ENCODE measurements at regions not wholly inside any gene's neighbourhood (a gene's known extent, or its start where the extent isn't known, plus 50 kb on each side); places are given as distances from the start of the nearest gene placed in this dataset.

DNA sequence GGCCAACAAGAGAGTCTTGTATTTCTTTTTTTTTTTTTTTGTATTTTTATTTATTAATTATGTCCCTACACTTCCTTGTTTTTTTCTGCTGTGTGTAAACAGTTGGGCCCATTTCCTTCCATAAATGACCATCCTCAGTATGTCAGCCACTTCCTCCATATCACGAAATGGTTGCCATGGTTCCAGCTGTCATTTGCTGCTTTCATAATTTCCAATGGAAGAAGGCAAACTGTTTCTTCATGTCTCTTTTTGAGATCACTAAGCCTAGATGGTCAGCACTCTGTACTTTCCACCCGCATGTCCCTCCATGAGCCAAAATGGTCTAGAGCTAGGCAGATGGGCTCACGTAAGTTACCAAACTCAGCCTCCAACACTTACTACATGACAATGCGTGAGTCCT, 133.5 kb upstream of the FOXF1 start:
- Histone ChIP-seq H3K79me2 (ENCODE audit: low read depth) (no peaks in the 10 kb centered on the region), H3K4me2 (no peak overlapping the region), H3K4me1 (no peaks in the 10 kb centered on the region), H3K9me3 (ENCODE audit: low read depth) (no peaks in the 10 kb centered on the region), H3F3A (ENCODE audit: low read depth) (no peaks in the 10 kb centered on the region), H3K4me3 (no peak overlapping the region), H3K36me3 (no peaks in the 10 kb centered on the region), H2AFZ (replicated peaks) (no peak overlapping the region), H4K20me1 (ENCODE audit: low read depth) (no peaks in the 10 kb centered on the region), H3K27ac (no peak overlapping the region), H3K9ac (no peak overlapping the region), H3K27me3 (no peaks in the 10 kb centered on the region)
- peaks cover 2% of the 10 kb centered on the region for H3K36me3 Mint-ChIP-seq
- H3K27me3 Mint-ChIP-seq (ENCODE audit: insufficient read depth, low read depth): peaks cover 4% of the 10 kb centered on the region
- TF ChIP-seq EZH2phosphoT487 (IDR thresholded peaks at IDR 0.05) (no peak), EZH2 (IDR thresholded peaks at IDR 0.05) (no peak)
- TF ChIP-seq, protein P1, sequence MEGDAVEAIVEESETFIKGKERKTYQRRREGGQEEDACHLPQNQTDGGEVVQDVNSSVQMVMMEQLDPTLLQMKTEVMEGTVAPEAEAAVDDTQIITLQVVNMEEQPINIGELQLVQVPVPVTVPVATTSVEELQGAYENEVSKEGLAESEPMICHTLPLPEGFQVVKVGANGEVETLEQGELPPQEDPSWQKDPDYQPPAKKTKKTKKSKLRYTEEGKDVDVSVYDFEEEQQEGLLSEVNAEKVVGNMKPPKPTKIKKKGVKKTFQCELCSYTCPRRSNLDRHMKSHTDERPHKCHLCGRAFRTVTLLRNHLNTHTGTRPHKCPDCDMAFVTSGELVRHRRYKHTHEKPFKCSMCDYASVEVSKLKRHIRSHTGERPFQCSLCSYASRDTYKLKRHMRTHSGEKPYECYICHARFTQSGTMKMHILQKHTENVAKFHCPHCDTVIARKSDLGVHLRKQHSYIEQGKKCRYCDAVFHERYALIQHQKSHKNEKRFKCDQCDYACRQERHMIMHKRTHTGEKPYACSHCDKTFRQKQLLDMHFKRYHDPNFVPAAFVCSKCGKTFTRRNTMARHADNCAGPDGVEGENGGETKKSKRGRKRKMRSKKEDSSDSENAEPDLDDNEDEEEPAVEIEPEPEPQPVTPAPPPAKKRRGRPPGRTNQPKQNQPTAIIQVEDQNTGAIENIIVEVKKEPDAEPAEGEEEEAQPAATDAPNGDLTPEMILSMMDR (IDR thresholded peaks at IDR 0.05): no peak
- no peak overlapping the region for H3K4me3 Mint-ChIP-seq
- H3K27ac Mint-ChIP-seq: no peak overlapping the region
- no peak for DNase-seq (ENCODE audit: low spot score)
- H3K9me3 Mint-ChIP-seq: peaks cover 6% of the 10 kb centered on the region
- H3K4me1 Mint-ChIP-seq: peaks cover 4% of the 10 kb centered on the region

- Histone ChIP-seq H4K20me1 (ENCODE audit: low read depth) (no peaks in the 10 kb centered on the region), H3K9ac (no peak overlapping the region), H3K9me3 (ENCODE audit: low read depth) (no peaks in the 10 kb centered on the region), H3K4me1 (no peaks in the 10 kb centered on the region), H3K4me2 (no peak overlapping the region), H3F3A (ENCODE audit: low read depth) (no peaks in the 10 kb centered on the region), H3K36me3 (no peaks in the 10 kb centered on the region), H3K79me2 (ENCODE audit: low read depth) (no peaks in the 10 kb centered on the region), H3K4me3 (no peak overlapping the region), H2AFZ (replicated peaks) (no peak overlapping the region), H3K27ac (no peak overlapping the region), H3K27me3 (no peaks in the 10 kb centered on the region)
- Mint-ChIP-seq H3K27ac (peak overlapping the region; percentile 54), H3K36me3 (peaks cover 2% of the 10 kb centered on the region), H3K4me3 (no peak overlapping the region), H3K27me3 (ENCODE audit: insufficient read depth, low read depth) (peaks cover 6% of the 10 kb centered on the region), H3K4me1 (peaks cover 4% of the 10 kb centered on the region), H3K9me3 (peaks cover 6% of the 10 kb centered on the region)
- TF ChIP-seq EZH2 (IDR thresholded peaks at IDR 0.05) (no peak), EZH2phosphoT487 (IDR thresholded peaks at IDR 0.05) (no peak)
- TF ChIP-seq, protein P1 (IDR thresholded peaks at IDR 0.05): no peak
- no peak for DNase-seq (ENCODE audit: low spot score)
Observed at GRCh38 chr16:86377251-86378022, 132.9 kb upstream of the FOXF1 start.

- Histone ChIP-seq H3K9ac (no peak overlapping the region), H2AFZ (replicated peaks) (no peak overlapping the region), H3K9me3 (ENCODE audit: low read depth) (no peaks in the 10 kb centered on the region), H3K4me1 (no peaks in the 10 kb centered on the region), H3K4me3 (no peak overlapping the region), H3K27me3 (no peaks in the 10 kb centered on the region), H4K20me1 (ENCODE audit: low read depth) (no peaks in the 10 kb centered on the region), H3K27ac (no peak overlapping the region), H3K79me2 (ENCODE audit: low read depth) (no peaks in the 10 kb centered on the region), H3K36me3 (no peaks in the 10 kb centered on the region), H3K4me2 (no peak overlapping the region), H3F3A (ENCODE audit: low read depth) (no peaks in the 10 kb centered on the region)
- H3K4me1 Mint-ChIP-seq: peaks cover 4% of the 10 kb centered on the region
- TF ChIP-seq, protein P1 (IDR thresholded peaks at IDR 0.05): no peak
- TF ChIP-seq EZH2phosphoT487 (IDR thresholded peaks at IDR 0.05) (no peak), EZH2 (IDR thresholded peaks at IDR 0.05) (no peak)
- H3K36me3 Mint-ChIP-seq: peaks cover 2% of the 10 kb centered on the region
- peaks cover 6% of the 10 kb centered on the region for H3K9me3 Mint-ChIP-seq
- peaks cover 7% of the 10 kb centered on the region for H3K27me3 Mint-ChIP-seq (ENCODE audit: insufficient read depth, low read depth)
- no peak overlapping the region for H3K27ac Mint-ChIP-seq
- no peak overlapping the region for H3K4me3 Mint-ChIP-seq
- DNase-seq (ENCODE audit: low spot score): no peak
Observed at GRCh38 chr16:86378128-86378527, 132.2 kb upstream of the FOXF1 start.

Measured in neural progenitor cell (in vitro differentiated cells).